HG02870 (cell line): ENCODE measurements at regions not wholly inside any gene's neighbourhood (a gene's known extent, or its start where the extent isn't known, plus 50 kb on each side); places are given as distances from the start of the nearest gene placed in this dataset.
"Not testable (repeated sequence)": the region's sequence is repeated elsewhere in the genome, so short reads cannot be mapped to it uniquely, and the experiment has no call there.

ENCODE experiments used
- ATAC-seq: cut with Tn5 transposase; IDR thresholded peaks from one replicate; pipeline ENCODE4 v1.9.1; 2021; ENCODE audit warnings: mild to moderate bottlenecking, moderate library complexity; ENCODE audit not compliant: unreplicated experiment

DNA sequence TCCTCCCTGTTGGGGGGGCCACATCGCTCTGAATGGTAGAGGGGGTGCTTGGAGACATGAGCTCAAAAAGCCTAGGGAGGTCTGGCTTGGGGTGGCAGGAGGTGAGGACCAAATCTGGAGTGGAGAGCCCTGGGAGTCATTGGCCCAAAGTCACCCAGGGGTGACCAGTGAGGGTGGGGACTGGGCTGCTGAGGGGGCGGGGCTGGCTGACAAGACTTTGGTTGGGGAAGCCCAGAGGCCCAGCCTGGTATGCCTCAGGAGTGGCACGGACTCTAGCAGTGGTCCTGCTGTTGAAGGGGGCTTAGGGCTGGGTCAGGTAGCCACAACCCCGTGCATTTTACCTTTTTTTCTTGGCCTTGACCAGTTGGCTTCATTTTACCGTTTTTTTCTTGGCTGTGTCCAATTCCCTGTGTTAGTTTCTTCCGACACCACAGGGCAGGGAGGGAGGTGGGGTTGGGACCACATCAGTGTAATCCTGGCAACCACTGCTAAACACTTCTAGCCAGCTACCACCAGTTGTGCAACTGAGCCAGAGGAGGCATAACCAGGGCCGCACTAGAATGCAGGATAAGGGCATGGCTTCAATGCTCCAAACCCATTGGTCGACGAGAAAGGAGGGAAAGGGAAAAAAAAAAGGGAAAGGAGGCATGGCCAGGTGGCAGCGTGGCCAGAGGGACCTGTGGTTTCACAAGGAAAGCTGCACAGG is 105.3 kb upstream of the C2CD4B start:
- no peak for ATAC-seq

DNA sequence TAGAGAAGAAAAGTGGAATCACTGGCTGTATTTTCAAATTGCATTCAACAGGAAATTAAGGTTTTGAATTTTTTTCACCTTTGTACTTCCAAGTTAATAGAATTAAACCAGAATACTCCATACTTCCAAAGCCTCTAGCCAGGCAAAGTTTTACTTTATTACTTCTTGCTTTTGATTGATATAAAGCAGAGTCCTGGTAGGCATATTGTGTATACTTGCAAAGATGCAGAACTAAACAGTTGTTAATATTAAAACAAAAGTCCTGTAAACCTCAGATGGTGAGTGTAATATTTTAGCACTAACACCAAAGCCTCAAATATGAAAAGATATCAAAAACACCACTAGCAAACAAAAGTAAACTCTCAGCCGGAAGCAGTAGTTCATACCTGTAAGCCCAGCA is 107.2 kb upstream of the C2CD4B start:
- no peak for ATAC-seq

DNA sequence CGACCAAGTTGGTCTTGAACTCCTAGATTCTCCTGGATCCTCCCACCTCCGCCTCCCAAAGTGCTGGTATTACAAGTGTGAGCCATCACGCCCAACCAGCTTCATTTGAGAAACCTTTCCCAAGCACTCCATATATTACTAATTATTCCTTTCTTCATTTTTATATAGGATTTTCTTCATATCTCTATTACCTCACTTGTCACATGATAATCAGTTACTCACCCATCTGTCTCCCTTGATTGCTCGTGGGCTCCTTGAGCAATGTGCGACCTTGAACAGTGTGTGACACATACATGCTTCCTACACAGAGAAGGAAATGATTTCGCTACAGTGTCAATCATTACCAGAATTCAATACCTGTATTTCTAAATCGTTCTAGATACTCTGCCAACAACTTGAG is 110.7 kb upstream of the C2CD4B start:
- no peak for ATAC-seq

DNA sequence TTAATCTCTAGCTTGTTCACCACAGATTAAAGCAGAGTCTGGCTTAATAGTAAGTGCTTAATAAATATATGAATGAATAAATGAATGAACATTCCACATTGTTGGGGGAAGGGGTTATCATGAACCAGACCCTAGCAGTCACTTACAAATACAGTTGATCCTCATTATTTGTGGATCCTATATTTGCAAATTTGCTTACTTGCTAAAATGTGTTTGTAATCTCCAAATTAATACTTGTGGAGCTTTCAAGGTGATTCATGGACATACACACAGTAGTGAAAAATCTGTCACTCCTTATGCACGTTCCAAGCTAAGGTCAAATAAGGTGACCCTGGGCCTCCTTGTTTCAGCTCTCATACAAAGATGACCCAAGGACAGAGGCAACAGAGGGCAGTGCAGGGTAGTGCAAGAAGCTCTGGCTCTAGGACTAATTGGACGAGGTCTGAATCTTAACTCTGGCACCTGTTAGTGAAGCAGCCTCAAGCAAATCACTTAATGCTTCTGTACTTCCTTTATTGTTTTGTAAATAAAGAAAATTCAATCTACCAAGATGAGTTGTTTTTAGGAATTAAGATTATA is 112.8 kb upstream of the C2CD4B start:
- ATAC-seq = no peak

DNA sequence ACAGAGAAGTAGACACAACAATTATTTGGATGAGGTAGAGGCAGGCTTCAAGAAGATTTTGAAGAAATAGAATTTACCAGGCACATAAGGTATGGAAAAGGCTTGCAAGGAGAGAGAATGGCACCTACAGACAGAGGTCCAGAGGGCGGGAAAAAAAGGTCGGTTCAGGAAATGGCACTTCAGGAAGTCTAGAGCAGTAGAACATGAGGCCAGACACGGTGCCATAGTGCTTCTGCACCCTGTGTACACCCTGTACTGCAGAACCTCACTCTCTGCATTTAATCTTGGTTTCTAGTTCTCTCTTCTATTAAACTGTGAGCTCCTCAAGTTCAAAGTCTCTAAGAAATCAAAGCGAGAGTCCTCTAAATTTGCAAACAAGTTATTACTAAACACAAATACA is 113.4 kb upstream of the C2CD4B start:
- ATAC-seq = no peak

DNA sequence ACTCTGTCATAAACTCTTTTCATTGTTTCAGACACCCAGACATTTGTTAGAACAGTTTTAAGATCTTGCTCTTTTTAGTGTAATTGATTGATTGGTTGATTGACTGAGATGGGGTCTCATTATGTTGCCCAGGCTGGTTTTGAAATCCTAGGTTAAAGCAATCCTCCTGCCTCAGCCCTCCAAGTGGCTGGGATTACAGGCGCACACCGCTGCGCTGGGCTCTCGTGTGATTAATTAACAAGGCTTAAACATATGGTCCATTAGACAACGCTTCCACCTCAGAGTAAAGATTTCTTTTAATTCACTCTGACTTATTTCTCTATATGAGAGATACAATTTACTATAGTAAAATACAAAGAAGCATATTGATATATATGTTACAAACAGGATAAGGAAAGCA is 114.0 kb upstream of the C2CD4B start:
- no peak for ATAC-seq

DNA sequence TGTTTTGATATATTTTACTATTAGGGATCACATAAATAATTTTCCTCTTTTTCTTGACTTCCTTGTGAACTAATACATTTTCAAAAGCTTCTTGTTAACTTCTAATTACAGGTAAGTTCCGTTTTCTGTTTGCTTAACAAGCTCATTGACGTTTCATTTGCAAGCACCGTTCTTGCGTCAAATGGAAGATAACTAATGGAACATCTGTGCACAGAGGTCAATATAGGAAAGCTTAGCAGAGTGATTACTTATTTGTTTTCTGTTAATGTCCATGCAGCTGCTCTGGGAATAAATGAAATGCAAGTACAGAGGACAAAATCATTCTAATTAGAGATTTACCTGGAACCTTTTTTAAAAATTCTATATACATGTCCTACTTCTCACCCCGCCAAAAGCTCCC is 115.5 kb upstream of the C2CD4B start:
- no peak for ATAC-seq

DNA sequence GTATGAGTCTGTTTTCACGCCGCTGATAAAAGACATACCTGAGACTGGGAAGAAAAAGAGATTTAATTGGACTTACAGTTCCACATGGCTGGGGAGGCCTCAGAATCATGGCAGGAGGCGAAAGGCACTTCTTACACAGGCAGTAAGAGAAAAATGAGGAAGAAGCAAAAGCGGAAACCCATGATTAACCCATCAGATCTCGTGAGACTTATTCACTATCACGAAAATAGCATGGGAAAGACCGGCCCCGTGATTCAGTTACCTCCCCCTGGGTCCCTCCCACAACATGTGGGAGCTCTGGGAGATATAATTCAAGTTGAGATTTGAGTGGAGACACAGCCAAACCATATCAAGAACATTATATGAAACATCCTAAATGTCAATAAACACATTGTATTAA is 116.7 kb upstream of the C2CD4B start:
- ATAC-seq = not testable (repeated sequence)

DNA sequence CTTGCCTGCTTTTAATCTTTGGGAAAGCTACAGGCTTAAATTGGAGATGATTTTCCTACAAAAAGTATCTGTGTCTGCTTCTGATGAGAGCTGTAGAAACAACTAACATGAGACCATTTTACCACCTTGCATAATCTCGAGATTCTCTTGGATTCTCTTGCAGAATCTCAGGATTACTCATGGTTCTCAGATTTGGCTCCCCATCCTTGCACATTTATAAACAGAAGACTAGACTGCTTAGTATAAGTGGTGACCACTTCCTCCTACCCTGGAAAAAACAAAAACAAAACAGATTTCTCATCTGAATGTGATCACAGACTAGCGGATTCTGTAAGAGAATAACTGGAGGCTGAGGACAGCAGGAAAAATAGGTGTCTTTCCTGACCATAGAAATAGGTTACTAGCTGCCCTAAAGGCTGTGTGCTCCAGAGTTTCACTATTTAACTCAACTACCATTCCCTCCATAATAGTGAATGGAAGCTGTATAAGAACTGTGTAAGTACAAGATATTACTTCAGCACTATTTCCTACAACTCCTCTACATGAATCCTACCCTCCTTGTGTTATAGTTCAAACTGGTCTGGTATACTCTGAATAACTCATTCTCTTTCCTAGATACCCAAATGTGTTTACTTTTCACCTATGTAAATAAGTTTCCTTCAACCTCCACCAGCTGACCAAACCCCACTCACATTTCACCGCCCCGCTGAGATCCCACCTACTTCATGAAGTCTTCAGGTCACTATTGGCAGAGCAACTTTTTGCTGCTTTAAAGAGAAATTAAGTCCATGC is 122.2 kb upstream of the C2CD4B start:
- no peak for ATAC-seq

DNA sequence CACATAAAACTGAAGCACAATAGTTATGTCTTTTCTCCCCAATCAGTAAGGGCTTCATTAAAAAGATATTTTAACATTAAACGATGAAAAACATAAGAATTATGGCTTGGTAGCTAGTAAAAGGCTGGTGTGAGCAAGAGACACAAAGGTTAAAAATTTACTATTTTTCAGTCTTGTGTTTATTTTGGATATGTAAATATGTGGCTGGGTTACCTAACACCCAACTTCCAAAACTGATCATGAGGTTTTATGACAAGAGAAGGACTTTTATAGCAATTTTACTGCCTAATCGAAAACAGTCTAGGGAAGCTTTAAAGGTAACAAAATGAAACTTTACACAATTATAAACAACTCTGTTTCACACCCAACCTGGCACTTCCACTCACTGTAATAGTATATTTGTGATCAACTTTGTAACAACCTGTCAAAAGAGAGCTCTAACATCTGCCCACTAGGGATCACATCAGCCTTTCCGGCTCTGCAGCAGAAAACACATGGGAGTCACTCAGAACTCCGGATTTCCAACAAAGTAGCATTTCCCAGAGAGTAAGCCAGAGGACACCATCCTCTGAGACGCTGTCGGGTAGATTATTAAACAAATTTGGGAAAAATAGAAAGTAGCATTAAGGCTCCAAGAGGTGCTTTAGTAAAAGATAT is 123.4 kb upstream of the C2CD4B start:
- ATAC-seq = no peak

DNA sequence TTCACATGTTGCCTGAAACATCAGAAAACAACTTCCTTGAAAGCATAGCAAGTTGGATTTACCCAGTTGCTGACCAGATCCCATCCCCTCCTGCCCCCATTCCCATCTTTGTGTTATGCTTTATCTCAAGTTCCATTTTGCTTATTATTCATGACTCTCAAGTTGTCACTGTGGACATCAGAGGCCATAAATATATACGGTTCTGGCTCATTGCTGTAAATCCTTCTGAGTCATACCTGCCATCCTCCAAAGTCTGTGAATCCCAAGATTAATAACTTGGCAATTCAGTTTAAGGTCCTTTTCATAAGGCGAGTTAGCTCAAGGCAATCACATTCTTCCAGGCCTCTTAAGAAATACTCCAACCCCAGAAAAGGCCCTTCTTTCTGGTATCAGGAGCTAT is 126.2 kb upstream of the C2CD4B start:
- ATAC-seq = no peak

DNA sequence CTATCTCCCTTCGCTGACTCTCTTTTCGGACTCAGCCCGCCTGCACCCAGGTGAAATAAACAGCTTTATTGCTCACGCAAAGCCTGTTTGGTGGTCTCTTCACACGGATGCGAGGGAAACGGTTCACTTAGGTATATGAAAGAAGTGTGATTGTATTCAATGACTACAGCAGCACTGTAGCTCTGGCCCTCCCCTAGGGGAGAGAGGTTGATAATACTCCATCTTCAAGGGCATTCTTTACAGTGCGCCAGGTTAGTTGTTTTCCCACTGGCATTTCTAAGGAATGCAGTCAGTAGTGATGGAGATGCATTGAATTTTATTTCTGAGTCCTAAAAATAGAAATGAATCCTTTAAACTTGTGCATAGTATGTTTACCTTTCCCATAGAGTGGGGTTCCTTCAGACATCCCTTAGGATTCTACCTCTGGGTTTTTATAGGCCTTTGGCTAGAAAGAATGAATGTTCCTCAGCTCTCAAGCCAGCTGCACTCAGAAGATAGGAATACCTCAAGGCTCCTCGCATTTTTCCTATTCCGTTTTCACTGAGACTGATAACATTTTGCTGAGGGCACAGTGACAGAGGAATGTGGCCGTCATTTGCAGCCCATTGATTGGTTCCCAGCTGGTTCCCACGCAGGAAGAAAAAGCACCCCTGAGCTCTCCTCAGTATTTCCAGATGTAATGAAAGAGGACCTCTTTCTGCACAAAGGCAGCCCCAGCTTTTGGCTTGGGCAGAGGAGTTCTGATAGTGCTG is 131.8 kb upstream of the C2CD4B start:
- no peak for ATAC-seq

DNA sequence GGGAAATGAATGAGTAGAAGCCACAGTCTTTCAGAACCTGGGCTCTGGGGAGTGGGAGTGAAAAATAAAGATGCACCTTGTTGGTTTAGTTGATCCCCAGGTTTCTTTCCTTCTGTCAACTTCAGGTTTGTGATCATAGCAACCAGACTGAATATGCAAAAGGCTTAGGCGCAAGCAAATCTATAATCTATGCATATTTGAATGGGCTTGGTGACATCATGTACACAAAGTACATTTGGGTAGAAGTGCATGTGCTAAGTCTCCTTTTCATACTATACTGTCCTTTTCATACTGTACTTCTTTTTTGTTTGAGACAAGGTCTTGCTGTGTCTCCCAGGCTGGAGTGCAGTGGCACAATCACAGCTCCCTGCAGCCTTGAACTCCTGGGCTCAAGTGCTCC is 132.4 kb upstream of the C2CD4B start:
- ATAC-seq = no peak

DNA sequence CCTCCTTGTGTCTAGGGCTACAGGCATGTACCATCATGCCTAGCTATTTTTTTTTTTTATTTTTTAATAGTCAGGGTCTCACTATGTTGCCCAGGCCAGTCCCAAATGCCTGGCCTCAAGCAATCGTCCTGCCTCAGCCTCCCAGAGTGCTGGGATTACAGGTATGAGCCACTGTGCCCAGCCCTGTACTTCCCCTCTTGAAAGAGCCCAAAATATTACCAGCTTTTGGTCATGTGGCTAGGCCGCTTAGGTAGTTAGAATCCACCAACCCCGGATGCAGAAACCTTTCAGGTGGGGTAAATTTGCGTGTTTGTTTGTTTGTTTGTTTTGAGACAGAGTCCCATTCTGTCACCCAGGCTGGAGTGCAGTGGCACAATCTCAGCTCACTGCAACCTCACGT is 132.8 kb upstream of the C2CD4B start:
- ATAC-seq = no peak

DNA sequence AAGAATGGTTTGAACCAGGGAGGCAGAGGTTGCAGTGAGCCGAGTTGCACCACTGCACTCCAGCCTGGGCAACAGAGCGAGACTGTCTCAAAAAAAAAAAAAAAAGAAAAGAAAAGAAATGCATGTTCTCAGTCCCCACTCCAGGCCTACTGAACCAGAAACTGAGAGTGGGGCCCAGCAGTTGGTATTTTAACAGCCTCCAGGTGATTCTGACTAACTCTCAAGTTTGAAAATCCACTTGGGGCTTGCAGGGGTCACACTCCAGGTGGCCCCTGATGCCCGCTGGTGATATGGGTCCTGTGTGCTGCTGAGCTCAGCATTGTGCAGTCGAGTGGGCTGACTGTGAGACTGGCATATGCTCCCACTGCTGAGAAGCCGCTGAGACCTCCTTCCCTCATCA is 133.7 kb upstream of the C2CD4B start:
- ATAC-seq = no peak

DNA sequence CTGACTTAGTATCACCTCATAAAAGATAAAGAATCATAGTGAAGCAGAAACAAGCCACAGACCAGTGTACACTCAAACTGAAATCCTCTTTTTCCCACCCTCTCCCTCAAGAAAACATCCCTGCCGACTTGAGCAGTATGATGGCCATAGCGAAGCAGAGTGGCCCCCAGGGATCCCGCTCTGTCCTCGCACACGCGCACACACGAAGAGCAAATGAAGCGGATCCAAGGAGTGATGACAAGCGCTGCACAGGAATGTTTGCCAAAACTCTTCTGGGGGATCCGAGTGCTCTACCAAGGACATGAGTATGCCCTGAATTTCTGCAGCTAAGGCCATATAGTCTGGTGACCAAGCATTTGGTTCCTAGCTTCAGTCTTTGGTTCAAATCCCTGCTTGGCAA is 134.5 kb upstream of the C2CD4B start:
- ATAC-seq = no peak

DNA sequence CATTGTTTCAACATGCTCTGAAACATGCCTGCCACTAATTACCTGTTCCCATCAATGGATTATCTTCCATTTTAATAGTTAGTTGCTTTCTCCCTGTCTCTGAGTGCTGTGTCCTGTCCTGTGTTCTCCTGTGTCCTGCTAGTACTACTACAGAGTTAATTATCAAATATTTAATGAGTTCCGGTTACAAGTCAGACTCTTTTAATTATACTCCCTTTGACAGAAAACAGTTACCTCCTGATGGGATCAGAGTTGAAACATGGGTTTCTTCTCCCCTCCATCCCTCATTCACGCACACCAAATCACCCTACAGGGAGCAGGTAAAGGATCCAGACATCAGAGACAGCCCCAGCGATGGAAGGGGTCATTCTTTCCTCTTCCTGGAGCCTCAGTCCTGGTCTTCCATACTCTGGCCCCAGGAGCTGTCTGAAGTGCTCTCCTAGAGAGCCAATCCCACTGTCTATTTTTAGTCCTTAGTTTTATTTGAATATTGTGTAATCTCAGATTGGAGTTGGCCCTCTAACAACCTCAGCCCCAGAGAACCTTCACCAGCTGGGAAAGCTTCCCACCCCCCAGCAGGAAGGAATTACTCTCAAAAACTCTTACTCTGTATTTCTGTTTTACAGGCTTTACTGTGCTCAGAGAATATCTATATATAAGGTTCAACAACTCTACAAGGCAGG is 137.0 kb upstream of the C2CD4B start:
- ATAC-seq = no peak

DNA sequence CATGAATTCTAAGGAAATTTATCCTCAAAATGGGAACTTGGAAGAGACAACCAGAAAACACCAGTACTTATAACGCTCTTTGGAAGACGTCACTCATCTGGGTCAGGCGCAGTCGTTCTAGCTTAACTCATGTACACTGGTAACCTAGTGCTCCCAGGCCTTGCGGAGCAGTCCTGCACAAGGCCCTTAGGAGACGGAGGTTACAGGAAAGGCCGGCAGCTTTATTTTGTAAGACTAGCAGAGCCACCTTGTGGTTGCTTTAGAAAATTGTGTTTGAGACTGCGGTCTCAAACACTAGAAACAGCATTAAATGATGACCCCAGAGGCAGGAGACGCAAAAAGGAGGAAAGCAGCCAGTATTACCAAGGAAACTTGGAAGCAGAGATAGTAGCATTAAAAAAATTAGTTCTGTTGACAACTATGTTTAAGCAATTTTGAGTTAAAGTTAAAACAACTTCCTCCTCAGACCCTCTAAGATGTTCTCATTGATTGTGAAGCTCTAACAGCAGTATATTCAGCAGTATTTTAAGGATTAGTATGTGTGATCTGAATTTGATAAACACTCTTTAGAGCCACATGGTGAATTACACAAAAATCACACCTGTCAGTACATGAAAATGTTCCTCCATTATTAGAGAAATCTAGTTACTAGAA is 141.9 kb upstream of the C2CD4B start:
- ATAC-seq = no peak

DNA sequence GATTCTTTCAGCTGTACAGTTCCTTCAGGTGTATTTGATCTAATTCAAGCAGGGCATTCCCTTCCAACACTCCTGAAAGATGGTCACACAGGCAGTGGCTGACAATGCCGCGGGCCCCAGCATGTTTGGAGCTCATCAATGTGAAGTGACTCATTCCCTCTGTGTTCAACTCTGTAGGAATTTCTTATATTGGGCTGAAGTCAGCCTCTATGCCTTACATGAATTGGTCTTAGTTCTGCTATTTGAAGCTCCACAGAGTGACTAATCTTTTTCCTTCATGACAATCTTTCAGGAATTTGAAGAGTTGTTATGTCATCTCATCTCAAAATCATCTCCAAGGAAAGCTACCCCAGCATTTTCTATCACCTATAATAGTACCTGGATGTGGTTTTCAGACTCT is 142.5 kb upstream of the C2CD4B start:
- ATAC-seq = no peak
